SK-N-MC (cell line): ENCODE measurements at regions not wholly inside any gene's neighbourhood (a gene's known extent, or its start where the extent isn't known, plus 50 kb on each side); places are given as distances from the start of the nearest gene placed in this dataset.

Experiments used
- FOXP2 ChIP-seq: optimal IDR thresholded peaks from 2 replicates; pipeline ENCODE3; 2011; ENCODE audit warnings: mild to moderate bottlenecking, moderate library complexity; ENCODE audit not compliant: insufficient read depth; ENCODE audit errors: extremely low read length, control extremely low read depth
- POLR2AphosphoS5 ChIP-seq: IDR thresholded peaks from 2 replicates; pipeline ENCODE4 v1.6.1; 2012; ENCODE audit warnings: mild to moderate bottlenecking, low read depth, low read length, borderline replicate concordance

- no peak for TF ChIP-seq POLR2AphosphoS5
- no peak for TF ChIP-seq FOXP2
Observed at GRCh38 chr13:24099490-24099889, 61.0 kb upstream of the SPATA13 start.
